ENCODE measurements at regions not wholly inside any gene's neighbourhood (a gene's known extent, or its start where the extent isn't known, plus 50 kb on each side); places are given as distances from the start of the nearest gene placed in this dataset.

DNA sequence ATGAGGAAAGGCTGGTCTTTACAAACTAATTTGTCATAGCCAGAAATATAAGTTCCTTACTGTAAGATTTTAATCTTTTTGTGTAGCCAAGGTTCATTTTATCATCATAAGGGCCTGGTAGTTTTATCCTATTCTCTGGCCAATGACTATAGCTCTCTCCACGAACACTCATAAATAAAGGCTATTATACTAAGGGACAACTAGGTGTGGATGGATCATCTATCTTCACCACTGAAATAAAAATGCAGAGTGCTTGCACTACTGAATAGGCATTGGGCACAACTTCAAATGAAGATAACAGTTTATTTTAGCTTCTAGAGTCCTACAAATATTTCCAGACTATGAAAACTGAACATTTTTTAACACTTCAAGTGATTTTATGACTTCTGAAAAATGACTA is 698.6 kb downstream of the NOVA1 start:
- TF ChIP-seq ZNF384 (IDR thresholded peaks at IDR 0.05), result no peak
- TF ChIP-seq NFRKB (IDR thresholded peaks at IDR 0.05), result no peak
- TF ChIP-seq, protein P1, sequence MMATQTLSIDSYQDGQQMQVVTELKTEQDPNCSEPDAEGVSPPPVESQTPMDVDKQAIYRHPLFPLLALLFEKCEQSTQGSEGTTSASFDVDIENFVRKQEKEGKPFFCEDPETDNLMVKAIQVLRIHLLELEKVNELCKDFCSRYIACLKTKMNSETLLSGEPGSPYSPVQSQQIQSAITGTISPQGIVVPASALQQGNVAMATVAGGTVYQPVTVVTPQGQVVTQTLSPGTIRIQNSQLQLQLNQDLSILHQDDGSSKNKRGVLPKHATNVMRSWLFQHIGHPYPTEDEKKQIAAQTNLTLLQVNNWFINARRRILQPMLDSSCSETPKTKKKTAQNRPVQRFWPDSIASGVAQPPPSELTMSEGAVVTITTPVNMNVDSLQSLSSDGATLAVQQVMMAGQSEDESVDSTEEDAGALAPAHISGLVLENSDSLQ (IDR thresholded peaks at IDR 0.05), result no peak
- TF ChIP-seq HDGF (IDR thresholded peaks at IDR 0.05; ENCODE audit: borderline replicate concordance), result no peak
- TF ChIP-seq FOXM1 (IDR thresholded peaks at IDR 0.05; ENCODE audit: borderline replicate concordance), result no peak
- no peak for TF ChIP-seq CTBP1 (IDR thresholded peaks at IDR 0.05; ENCODE audit: borderline replicate concordance)
- no peak for TF ChIP-seq SP1 (IDR thresholded peaks at IDR 0.05)
- TF ChIP-seq LEF1 (IDR thresholded peaks at IDR 0.05; ENCODE audit: borderline replicate concordance), result no peak
- ChIA-PET POLR2A (no interaction called here), CTCF (no interaction called here)
- no peak for DNase-seq (ENCODE audit: extremely low spot score)

DNA sequence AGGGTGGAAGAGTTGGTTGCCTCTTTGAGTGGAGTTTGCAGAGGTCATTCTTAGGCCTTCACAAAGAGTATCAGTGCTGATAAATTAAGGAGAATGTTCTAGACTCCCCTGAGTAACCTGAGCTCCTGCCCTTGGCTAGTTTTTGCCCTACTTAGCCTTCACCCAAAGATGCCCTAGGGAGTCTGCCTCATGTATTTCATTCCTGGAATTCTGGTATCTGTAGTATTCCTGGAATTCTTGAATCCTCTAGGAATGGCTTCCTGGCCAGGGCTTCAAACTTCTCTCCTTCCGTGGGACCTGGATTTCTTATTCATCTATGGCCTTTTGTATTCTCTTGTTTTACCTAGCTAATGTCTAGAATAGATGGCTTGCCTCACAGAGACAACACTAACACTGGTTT is 701.1 kb downstream of the NOVA1 start:
- ChIA-PET POLR2A (no interaction called here), CTCF (interaction anchor here (0.6 kb wide), 1 partner anchor 11 kb away, joined by 3 read pairs; no protein-coding TSS in a partner anchor)
- TF ChIP-seq FOXK2 (IDR thresholded peaks at IDR 0.05), result no peak
- TF ChIP-seq CTBP1 (IDR thresholded peaks at IDR 0.05; ENCODE audit: borderline replicate concordance), result no peak
- no peak for TF ChIP-seq L3MBTL2 (conservative IDR thresholded peaks at IDR 0.05)
- TF ChIP-seq NFRKB (IDR thresholded peaks at IDR 0.05), result no peak
- TF ChIP-seq FOXA1 (IDR thresholded peaks at IDR 0.05), result no peak
- DNase-seq (ENCODE audit: extremely low spot score), result no peak

DNA sequence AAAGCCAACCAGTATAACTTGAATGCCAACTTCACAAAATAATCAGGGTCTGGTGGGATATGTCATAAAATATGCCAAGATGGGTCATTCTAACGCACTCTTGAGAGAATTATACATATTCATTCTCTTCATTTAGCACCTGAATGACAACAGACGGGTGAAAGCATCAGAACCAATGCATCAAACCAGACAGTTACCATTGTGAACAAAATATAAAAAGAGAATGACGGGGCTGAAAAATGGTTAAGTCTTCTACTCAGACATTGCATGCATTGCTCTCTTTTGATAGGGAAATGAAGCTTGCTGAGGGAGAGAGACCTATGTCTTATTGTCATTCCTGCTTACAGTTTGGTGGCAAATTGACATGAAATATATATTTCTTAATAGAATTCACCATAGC is 702.1 kb downstream of the NOVA1 start:
- TF ChIP-seq SUZ12 (IDR thresholded peaks at IDR 0.05) (no peak), FOXK2 (IDR thresholded peaks at IDR 0.05) (no peak), CTBP1 (IDR thresholded peaks at IDR 0.05; ENCODE audit: borderline replicate concordance) (no peak), SP1 (IDR thresholded peaks at IDR 0.05) (no peak), L3MBTL2 (conservative IDR thresholded peaks at IDR 0.05) (no peak), FOXA1 (IDR thresholded peaks at IDR 0.05) (no peak), ELF4 (IDR thresholded peaks at IDR 0.05) (no peak), NFRKB (IDR thresholded peaks at IDR 0.05) (no peak)
- TF ChIP-seq, protein P1 (IDR thresholded peaks at IDR 0.05), result no peak
- POLR2A ChIA-PET, result no interaction called here
- no peak for DNase-seq (ENCODE audit: extremely low spot score)
- CTCF ChIA-PET, result no interaction called here

DNA sequence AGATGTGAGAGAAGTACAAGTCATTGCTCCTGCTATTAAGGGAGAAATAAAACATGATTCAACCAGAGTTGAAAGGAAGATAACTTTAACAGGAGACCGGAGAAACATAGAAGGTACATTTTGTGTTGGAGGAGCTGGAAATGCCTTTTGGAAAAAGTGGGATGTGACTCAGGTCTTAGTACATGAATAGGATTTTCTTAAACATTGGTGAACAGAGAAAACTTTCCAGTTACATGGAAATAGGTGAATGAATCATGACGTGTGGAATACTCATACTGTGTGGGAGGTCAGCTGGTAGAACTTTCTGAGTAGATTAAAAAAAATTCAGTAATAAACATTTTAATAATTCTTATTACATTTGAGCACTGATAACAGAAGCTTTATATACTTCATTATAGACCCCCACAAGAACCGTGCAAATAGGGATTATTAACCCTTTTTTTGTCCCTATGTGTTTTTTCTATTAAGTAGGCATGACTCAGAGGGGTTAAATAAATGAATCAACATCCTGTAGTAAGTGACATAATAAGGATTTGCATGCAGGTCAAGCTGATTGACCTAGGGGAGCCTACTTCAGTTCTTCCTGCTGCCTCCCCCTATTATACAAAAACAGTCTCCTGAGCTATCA is 710.5 kb downstream of the NOVA1 start:
- ChIA-PET POLR2A (no interaction called here), CTCF (no interaction called here)
- TF ChIP-seq ZNF384 (IDR thresholded peaks at IDR 0.05), result no peak
- DNase-seq (ENCODE audit: extremely low spot score), result no peak

DNA sequence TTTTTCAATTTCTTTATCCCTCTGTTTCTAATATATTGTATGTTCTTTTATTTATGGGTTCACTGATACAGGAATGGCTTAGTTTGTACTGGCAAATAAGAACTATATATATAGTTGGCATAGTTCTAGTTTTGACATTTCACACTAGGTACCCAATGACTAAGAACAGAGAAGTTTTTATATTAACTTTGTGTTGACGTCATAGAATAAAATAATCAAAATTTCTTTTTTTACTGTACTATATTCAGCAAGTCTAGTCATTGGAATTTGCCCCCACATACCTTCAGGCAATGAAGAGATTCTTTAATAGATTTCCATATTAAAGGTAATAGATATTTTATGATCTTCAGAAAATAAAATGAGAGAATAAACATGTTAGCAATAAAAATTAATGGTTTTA is 713.2 kb downstream of the NOVA1 start:
- POLR2A ChIA-PET, result no interaction called here
- CTCF ChIA-PET, result no interaction called here
- no peak for TF ChIP-seq FOXA1 (IDR thresholded peaks at IDR 0.05)
- TF ChIP-seq BHLHE40 (IDR thresholded peaks at IDR 0.05; ENCODE audit: borderline replicate concordance), result no peak
- DNase-seq (ENCODE audit: extremely low spot score), result no peak

DNA sequence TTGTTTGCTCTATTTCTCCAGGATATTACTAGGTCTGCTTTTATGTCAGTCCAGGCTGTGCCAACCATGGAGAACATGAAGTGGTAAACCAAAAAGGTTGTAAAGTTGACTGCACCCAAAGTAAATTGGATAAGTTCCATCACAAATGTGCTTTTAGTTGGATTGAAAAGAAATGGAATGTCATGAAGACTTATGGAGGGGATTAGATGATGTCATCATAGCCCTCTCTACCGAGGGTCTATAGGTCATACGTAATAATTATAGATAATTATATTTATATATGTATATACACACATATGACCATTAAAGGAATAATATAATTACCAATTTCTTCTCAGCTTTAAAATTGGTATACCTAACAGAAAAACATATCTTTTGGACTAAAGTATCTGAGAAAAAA is 714.9 kb downstream of the NOVA1 start:
- POLR2A ChIA-PET, result no interaction called here
- CTCF ChIA-PET, result no interaction called here
- DNase-seq (ENCODE audit: extremely low spot score), result no peak
- TF ChIP-seq SUZ12 (IDR thresholded peaks at IDR 0.05) (no peak), ZNF384 (IDR thresholded peaks at IDR 0.05) (no peak), TARDBP (IDR thresholded peaks at IDR 0.05) (no peak), FOXK2 (IDR thresholded peaks at IDR 0.05) (no peak), SP1 (IDR thresholded peaks at IDR 0.05) (no peak), ARNT (IDR thresholded peaks at IDR 0.05) (no peak), FOXM1 (IDR thresholded peaks at IDR 0.05; ENCODE audit: borderline replicate concordance) (no peak), ELF4 (IDR thresholded peaks at IDR 0.05) (no peak), NFRKB (IDR thresholded peaks at IDR 0.05) (no peak), LEF1 (IDR thresholded peaks at IDR 0.05; ENCODE audit: borderline replicate concordance) (no peak), CTBP1 (IDR thresholded peaks at IDR 0.05; ENCODE audit: borderline replicate concordance) (no peak), BHLHE40 (IDR thresholded peaks at IDR 0.05; ENCODE audit: borderline replicate concordance) (no peak), FOXA1 (IDR thresholded peaks at IDR 0.05) (no peak)
- TF ChIP-seq, protein P1 (IDR thresholded peaks at IDR 0.05), result no peak

DNA sequence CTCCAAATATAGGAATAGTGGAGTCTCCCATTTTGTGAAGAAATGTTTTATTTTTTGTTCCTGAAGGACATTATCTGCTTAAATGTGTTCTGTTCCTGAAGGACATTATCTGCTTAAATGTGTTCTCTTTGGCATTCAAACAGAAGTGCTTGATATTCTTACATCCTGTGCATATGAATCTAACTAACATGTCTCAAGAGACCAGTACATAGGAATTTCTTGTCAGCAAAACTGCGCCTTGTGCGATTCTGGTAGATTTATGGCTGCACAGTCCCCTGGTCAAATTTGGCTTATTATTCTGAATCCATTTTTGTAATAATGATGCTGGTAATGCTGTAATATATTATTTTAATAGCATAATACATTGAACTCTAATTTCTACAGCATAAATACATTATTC is 722.4 kb downstream of the NOVA1 start:
- CTCF ChIA-PET, result no interaction called here
- TF ChIP-seq HDGF (IDR thresholded peaks at IDR 0.05; ENCODE audit: borderline replicate concordance), result no peak
- TF ChIP-seq SP1 (IDR thresholded peaks at IDR 0.05), result no peak
- TF ChIP-seq TARDBP (IDR thresholded peaks at IDR 0.05), result no peak
- no peak for TF ChIP-seq L3MBTL2 (conservative IDR thresholded peaks at IDR 0.05)
- TF ChIP-seq, protein P1 (IDR thresholded peaks at IDR 0.05), result no peak
- TF ChIP-seq ZNF384 (IDR thresholded peaks at IDR 0.05), result no peak
- no peak for TF ChIP-seq FOXA1 (IDR thresholded peaks at IDR 0.05)
- POLR2A ChIA-PET, result no interaction called here

More for the DNA sequence above, 722.4 kb downstream of the NOVA1 start:
- no peak for DNase-seq (ENCODE audit: extremely low spot score)

All from HEK293T (cell line).